Esophagus squamous epithelium (tissue), 4 donors: ENCODE measurements at regions not wholly inside any gene's neighbourhood (a gene's known extent, or its start where the extent isn't known, plus 50 kb on each side); places are given as distances from the start of the nearest gene placed in this dataset.

Experiments
- CTCF ChIP-seq, 6 experiments: fragments of 450-650 bp in 4 of 6; fragments of 200-600 bp in 2 of 6; sonication (generic) in 2 of 6; IDR thresholded peaks; one replicate each; pipeline ENCODE4 v1.5.1; 2016 to 2019; ENCODE audit warnings: antibody characterized with exemption in 6 of 6, mild to moderate bottlenecking in 4 of 6, moderate library complexity in 4 of 6
- POLR2A ChIP-seq, 4 donors: fragments of 450-650 bp; IDR thresholded peaks; one replicate each; pipeline ENCODE4 v1.6.1; 2017; ENCODE audit warnings: antibody characterized with exemption in 4 of 4, mild to moderate bottlenecking in 4 of 4, moderate library complexity in 3 of 4

GRCh38 chr21:17433730-17434129 is 79.1 kb upstream of the CXADR start:
- TF ChIP-seq CTCF (IDR thresholded peaks at IDR 0.05) (no peak), POLR2A (IDR thresholded peaks at IDR 0.05) (no peak)
